Gastroesophageal sphincter (tissue), 3 donors: ENCODE measurements at regions not wholly inside any gene's neighbourhood (a gene's known extent, or its start where the extent isn't known, plus 50 kb on each side); places are given as distances from the start of the nearest gene placed in this dataset.

Experiments used
- EP300 ChIP-seq: sonication (generic); formaldehyde crosslinking; IDR thresholded peaks from one replicate; pipeline ENCODE4 v1.6.1; 2017; ENCODE audit warnings: antibody characterized with exemption, mild to moderate bottlenecking
- TF ChIP-seq, protein P1 (sequence below), 4 experiments: fragments of 200-600 bp in 2 of 4; fragments of 450-650 bp in 2 of 4; sonication (generic) in 1 of 4; IDR thresholded peaks; one replicate each; pipeline ENCODE4 v1.5.1; 2017 to 2019; ENCODE audit warnings: antibody characterized with exemption in 4 of 4, mild to moderate bottlenecking in 2 of 4, moderate library complexity in 2 of 4

DNA sequence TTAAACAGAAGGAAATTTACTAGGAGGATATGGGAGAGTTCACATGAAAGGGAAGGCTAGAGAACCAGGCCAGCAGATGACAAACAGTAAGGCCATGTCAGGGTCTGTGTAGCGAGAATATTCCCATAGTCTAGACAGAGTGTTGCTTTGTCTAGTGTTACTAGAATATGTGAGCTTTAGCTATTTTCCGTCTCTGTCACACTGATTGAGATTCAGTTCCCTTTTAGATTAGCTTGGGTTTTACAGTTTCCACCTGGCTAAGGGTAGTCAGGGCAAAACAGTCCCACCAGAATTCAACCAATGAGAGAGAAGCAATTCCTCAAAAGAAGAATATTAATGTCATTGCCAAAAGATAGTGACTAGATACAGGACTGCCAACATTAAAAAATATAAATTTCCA, 82.8 kb upstream of the MDM1 start:
- TF ChIP-seq EP300 = no peak
- TF ChIP-seq, protein P1, sequence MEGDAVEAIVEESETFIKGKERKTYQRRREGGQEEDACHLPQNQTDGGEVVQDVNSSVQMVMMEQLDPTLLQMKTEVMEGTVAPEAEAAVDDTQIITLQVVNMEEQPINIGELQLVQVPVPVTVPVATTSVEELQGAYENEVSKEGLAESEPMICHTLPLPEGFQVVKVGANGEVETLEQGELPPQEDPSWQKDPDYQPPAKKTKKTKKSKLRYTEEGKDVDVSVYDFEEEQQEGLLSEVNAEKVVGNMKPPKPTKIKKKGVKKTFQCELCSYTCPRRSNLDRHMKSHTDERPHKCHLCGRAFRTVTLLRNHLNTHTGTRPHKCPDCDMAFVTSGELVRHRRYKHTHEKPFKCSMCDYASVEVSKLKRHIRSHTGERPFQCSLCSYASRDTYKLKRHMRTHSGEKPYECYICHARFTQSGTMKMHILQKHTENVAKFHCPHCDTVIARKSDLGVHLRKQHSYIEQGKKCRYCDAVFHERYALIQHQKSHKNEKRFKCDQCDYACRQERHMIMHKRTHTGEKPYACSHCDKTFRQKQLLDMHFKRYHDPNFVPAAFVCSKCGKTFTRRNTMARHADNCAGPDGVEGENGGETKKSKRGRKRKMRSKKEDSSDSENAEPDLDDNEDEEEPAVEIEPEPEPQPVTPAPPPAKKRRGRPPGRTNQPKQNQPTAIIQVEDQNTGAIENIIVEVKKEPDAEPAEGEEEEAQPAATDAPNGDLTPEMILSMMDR (IDR thresholded peaks at IDR 0.05) = no peak
